Right atrium auricular region (tissue), 2 donors: ENCODE measurements at regions not wholly inside any gene's neighbourhood (a gene's known extent, or its start where the extent isn't known, plus 50 kb on each side); places are given as distances from the start of the nearest gene placed in this dataset.

Experiments
- DNase-seq: peaks from one replicate; pipeline ENCODE4 v3.0.0-alpha.2; 2019; ENCODE audit warnings: low spot score
- H3K27ac ChIP-seq, 2 donors: fragments of 200-600 bp; sonication (generic); 1 replicate in 1 of 2; 2 replicates in 1 of 2; pipeline ENCODE4 v1.5.1; 2016 to 2019
- H3K27me3 ChIP-seq, 2 donors: fragments of 200-600 bp; sonication (generic); one replicate each; pipeline versions ENCODE4 v1.5.1 to v1.6.0; 2017 to 2019
- H3K36me3 ChIP-seq: fragments of 200-600 bp; sonication (generic); one replicate; pipeline ENCODE4 v1.5.1; 2016
- H3K4me1 ChIP-seq, 2 donors: fragments of 200-600 bp; sonication (generic); one replicate each; pipeline versions ENCODE4 v1.5.1 to v1.6.0; 2017 to 2019
- H3K4me3 ChIP-seq, 2 donors: fragments of 200-600 bp; sonication (generic); 1 replicate in 1 of 2; 2 replicates in 1 of 2; pipeline ENCODE4 v1.5.1; 2017 to 2019; ENCODE audit warnings: mild to moderate bottlenecking in 1 of 2, moderate library complexity in 1 of 2
- H3K9me3 ChIP-seq, 2 donors: fragments of 200-600 bp; sonication (generic); one replicate each; pipeline ENCODE4 v1.5.1; 2019
- microRNA counts, 2 donors: library from miRNA; unstranded; fragments of <30 nt; microRNA quantifications; one replicate each; lab custom pipeline; 2016 to 2017
- microRNA-seq, 2 donors: library from miRNA; unstranded; fragments of <30 nt; microRNA quantifications; one replicate each; pipeline ENCODE4, GENCODE V29; 2016 to 2017; ENCODE audit warnings: borderline number of aligned reads in 2 of 2, borderline replicate concordance in 1 of 2
- TF ChIP-seq, protein P1 (sequence below), 2 donors: fragments of 200-600 bp; sonication (generic); IDR thresholded peaks; one replicate each; pipeline ENCODE4 v1.5.1; 2019; ENCODE audit warnings: antibody characterized with exemption in 2 of 2

GRCh38 chr14:47730296-47730695, 54.9 kb upstream of the MDGA2 start:
- no peak for DNase-seq
- TF ChIP-seq, protein P1, sequence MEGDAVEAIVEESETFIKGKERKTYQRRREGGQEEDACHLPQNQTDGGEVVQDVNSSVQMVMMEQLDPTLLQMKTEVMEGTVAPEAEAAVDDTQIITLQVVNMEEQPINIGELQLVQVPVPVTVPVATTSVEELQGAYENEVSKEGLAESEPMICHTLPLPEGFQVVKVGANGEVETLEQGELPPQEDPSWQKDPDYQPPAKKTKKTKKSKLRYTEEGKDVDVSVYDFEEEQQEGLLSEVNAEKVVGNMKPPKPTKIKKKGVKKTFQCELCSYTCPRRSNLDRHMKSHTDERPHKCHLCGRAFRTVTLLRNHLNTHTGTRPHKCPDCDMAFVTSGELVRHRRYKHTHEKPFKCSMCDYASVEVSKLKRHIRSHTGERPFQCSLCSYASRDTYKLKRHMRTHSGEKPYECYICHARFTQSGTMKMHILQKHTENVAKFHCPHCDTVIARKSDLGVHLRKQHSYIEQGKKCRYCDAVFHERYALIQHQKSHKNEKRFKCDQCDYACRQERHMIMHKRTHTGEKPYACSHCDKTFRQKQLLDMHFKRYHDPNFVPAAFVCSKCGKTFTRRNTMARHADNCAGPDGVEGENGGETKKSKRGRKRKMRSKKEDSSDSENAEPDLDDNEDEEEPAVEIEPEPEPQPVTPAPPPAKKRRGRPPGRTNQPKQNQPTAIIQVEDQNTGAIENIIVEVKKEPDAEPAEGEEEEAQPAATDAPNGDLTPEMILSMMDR (IDR thresholded peaks at IDR 0.05), result no peak
- no peaks in the 10 kb centered on the region for H3K36me3 ChIP-seq

More at GRCh38 chr14:47730296-47730695, 54.9 kb upstream of the MDGA2 start:
- H3K4me3 ChIP-seq, result no peak overlapping the region
- no peaks in the 10 kb centered on the region for H3K4me1 ChIP-seq
- H3K9me3 ChIP-seq, result no peaks in the 10 kb centered on the region
- no peak overlapping the region for H3K27ac ChIP-seq
- H3K27me3 ChIP-seq, result no peaks in the 10 kb centered on the region

MicroRNA genes in the stretch of these regions (microRNA counts, 767-probe panel; counts per million panel counts)
- microRNA hsa-miR-548y (lab: Ali Mortazavi, UCI), result 0 to 31.0 counts per million in 2 donors

Small RNA genes in the stretch of these regions (microRNA-seq; reads per million reads assigned to microRNA genes)
- gene MIR548Y, result 0 reads per million in 2 donors
